GM13976 (cell line): ENCODE measurements at regions not wholly inside any gene's neighbourhood (a gene's known extent, or its start where the extent isn't known, plus 50 kb on each side); places are given as distances from the start of the nearest gene placed in this dataset.

Experiments used
- DNase-seq: peaks from one replicate; pipeline ENCODE4 v3.0.0; 2012; ENCODE audit warnings: low spot score
- CTCF ChIP-seq: IDR thresholded peaks from 2 replicates; pipeline ENCODE4 v1.5.1; 2012; ENCODE audit warnings: borderline replicate concordance, mild to moderate bottlenecking; ENCODE audit not compliant: insufficient read depth; ENCODE audit errors: extremely low read depth, missing control alignments, control extremely low read depth
- in situ Hi-C: fragments of 300-500 bp; cut with MboI; formaldehyde crosslinking; loops from one replicate; pipeline ENCODE4 v1.12.0; 2022; ENCODE audit warnings: low sequenced_read_pairs, mixed read lengths, inconsistent platforms; ENCODE audit not compliant: unreplicated experiment

GRCh38 chr6:150314230-150315188 lies 54.3 kb upstream of the IYD start:
- no peak for TF ChIP-seq CTCF
- DNase-seq: no peak
- in situ Hi-C loops: no loop called here

- in situ Hi-C loops: no loop called here
- no peak for TF ChIP-seq CTCF
- DNase-seq: no peak
These were observed 53.2 kb upstream of the IYD start for GRCh38 chr6:150315626-150316025.

- in situ Hi-C loops: no loop called here
These were observed 51.9 kb upstream of the IYD start for GRCh38 chr6:150316936-150317335.

More at GRCh38 chr6:150316936-150317335, 51.9 kb upstream of the IYD start:
- TF ChIP-seq CTCF: no peak
- DNase-seq: no peak
